ENCODE measurements at regions not wholly inside any gene's neighbourhood (a gene's known extent, or its start where the extent isn't known, plus 50 kb on each side); places are given as distances from the start of the nearest gene placed in this dataset.

GRCh38 chr4:181477591-181477990, 765.6 kb upstream of the TENM3 start:
- TF ChIP-seq YY1 (IDR thresholded peaks at IDR 0.05; ENCODE audit: insufficient read depth, insufficient read length) (no peak), ZNF274 (IDR thresholded peaks at IDR 0.05; ENCODE audit: low read depth, low read length) (no peak), SUZ12 (IDR thresholded peaks at IDR 0.05; ENCODE audit: extremely low read depth, insufficient read depth, insufficient read length) (no peak)
- H3K4me3 ChIP-seq (ENCODE audit: insufficient read length, low read depth): no peak overlapping the region
- no peaks in the 10 kb centered on the region for H3K9me3 ChIP-seq (ENCODE audit: insufficient read depth, low read length)
- no peaks in the 10 kb centered on the region for H3K36me3 ChIP-seq (ENCODE audit: insufficient read depth, insufficient read length, low read length)
- H3K9ac ChIP-seq (ENCODE audit: insufficient read length, low read depth): no peak overlapping the region
- no peaks in the 10 kb centered on the region for H3K4me1 ChIP-seq (ENCODE audit: insufficient read depth, insufficient read length)
- no peak for DNase-seq (ENCODE audit: low read depth, low spot score)
- no peaks in the 10 kb centered on the region for H3K27me3 ChIP-seq (ENCODE audit: insufficient read depth, insufficient read length)

GRCh38 chr4:181478656-181479055, 764.5 kb upstream of the TENM3 start:
- H3K4me1 ChIP-seq (ENCODE audit: insufficient read depth, insufficient read length): no peaks in the 10 kb centered on the region
- H3K9ac ChIP-seq (ENCODE audit: insufficient read length, low read depth): no peak overlapping the region
- no peak overlapping the region for H3K4me3 ChIP-seq (ENCODE audit: insufficient read length, low read depth)
- no peaks in the 10 kb centered on the region for H3K9me3 ChIP-seq (ENCODE audit: insufficient read depth, low read length)
- H3K36me3 ChIP-seq (ENCODE audit: insufficient read depth, insufficient read length, low read length): no peaks in the 10 kb centered on the region
- no peak for TF ChIP-seq YY1 (IDR thresholded peaks at IDR 0.05; ENCODE audit: insufficient read depth, insufficient read length)
- no peak for TF ChIP-seq ZNF274 (IDR thresholded peaks at IDR 0.05; ENCODE audit: low read depth, low read length)
- no peak for TF ChIP-seq SUZ12 (IDR thresholded peaks at IDR 0.05; ENCODE audit: extremely low read depth, insufficient read depth, insufficient read length)
- H3K27me3 ChIP-seq (ENCODE audit: insufficient read depth, insufficient read length): no peaks in the 10 kb centered on the region
- DNase-seq (ENCODE audit: low read depth, low spot score): no peak

- H3K9me3 ChIP-seq (ENCODE audit: insufficient read depth, low read length): no peaks in the 10 kb centered on the region
- H3K4me1 ChIP-seq (ENCODE audit: insufficient read depth, insufficient read length): no peaks in the 10 kb centered on the region
- H3K36me3 ChIP-seq (ENCODE audit: insufficient read depth, insufficient read length, low read length): no peaks in the 10 kb centered on the region
- no peak overlapping the region for H3K9ac ChIP-seq (ENCODE audit: insufficient read length, low read depth)
- no peak overlapping the region for H3K4me3 ChIP-seq (ENCODE audit: insufficient read length, low read depth)
- DNase-seq (ENCODE audit: low read depth, low spot score): peak; percentile 38
- TF ChIP-seq YY1 (IDR thresholded peaks at IDR 0.05; ENCODE audit: insufficient read depth, insufficient read length) (no peak), ZNF274 (IDR thresholded peaks at IDR 0.05; ENCODE audit: low read depth, low read length) (no peak), SUZ12 (IDR thresholded peaks at IDR 0.05; ENCODE audit: extremely low read depth, insufficient read depth, insufficient read length) (no peak)
- no peaks in the 10 kb centered on the region for H3K27me3 ChIP-seq (ENCODE audit: insufficient read depth, insufficient read length)
Observed at GRCh38 chr4:181479141-181479540, 764.1 kb upstream of the TENM3 start.

DNA sequence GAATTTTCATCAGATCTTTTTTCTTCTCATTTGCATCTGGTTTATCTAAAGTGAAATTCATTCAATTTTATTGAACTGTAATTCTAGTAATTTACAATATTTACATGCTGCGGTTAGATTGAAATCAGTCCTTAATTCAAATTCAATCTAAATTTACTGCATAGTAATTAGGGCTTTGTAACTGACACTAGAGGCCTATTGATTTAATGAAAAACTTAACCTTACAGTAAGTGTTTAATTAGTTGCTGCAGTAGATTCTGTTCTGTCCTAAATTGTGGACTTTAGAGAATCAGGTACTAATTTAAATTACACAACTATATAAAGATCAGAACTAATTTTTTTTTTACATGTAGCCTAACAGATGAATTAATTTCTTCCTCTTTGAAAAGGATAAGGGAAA, 758.8 kb upstream of the TENM3 start:
- Histone ChIP-seq H3K27me3 (ENCODE audit: insufficient read depth, insufficient read length) (no peaks in the 10 kb centered on the region), H3K36me3 (ENCODE audit: insufficient read depth, insufficient read length, low read length) (no peaks in the 10 kb centered on the region), H3K9ac (ENCODE audit: insufficient read length, low read depth) (no peak overlapping the region), H3K4me1 (ENCODE audit: insufficient read depth, insufficient read length) (no peaks in the 10 kb centered on the region), H3K9me3 (ENCODE audit: insufficient read depth, low read length) (no peaks in the 10 kb centered on the region), H3K4me3 (ENCODE audit: insufficient read length, low read depth) (no peak overlapping the region)
- DNase-seq (ENCODE audit: low read depth, low spot score): no peak
- TF ChIP-seq SUZ12 (IDR thresholded peaks at IDR 0.05; ENCODE audit: extremely low read depth, insufficient read depth, insufficient read length): no peak
- no peak for TF ChIP-seq ZNF274 (IDR thresholded peaks at IDR 0.05; ENCODE audit: low read depth, low read length)
- TF ChIP-seq YY1 (IDR thresholded peaks at IDR 0.05; ENCODE audit: insufficient read depth, insufficient read length): no peak

DNA sequence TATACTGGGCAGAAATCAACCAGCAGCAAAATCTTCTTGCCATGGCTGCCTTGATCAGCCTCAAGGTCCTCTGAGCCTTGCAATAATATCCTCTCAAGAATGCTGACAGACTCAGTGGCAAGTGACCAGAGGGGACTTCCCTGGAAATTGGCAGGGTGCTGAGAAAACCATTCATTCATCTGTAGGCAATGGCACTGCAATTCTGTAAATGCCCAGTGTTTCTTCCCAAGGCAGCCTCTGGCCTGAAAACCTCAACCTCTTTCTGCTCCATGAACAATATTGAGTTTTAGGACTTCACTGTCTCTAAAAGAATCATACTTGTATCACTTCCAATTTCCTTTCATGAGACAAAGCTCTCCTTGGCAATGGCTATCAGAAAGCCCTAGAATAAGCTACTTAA, 754.3 kb upstream of the TENM3 start:
- no peaks in the 10 kb centered on the region for H3K9me3 ChIP-seq (ENCODE audit: insufficient read depth, low read length)
- no peaks in the 10 kb centered on the region for H3K27me3 ChIP-seq (ENCODE audit: insufficient read depth, insufficient read length)
- no peak overlapping the region for H3K9ac ChIP-seq (ENCODE audit: insufficient read length, low read depth)
- no peak for TF ChIP-seq ZNF274 (IDR thresholded peaks at IDR 0.05; ENCODE audit: low read depth, low read length)
- TF ChIP-seq YY1 (IDR thresholded peaks at IDR 0.05; ENCODE audit: insufficient read depth, insufficient read length): no peak
- TF ChIP-seq SUZ12 (IDR thresholded peaks at IDR 0.05; ENCODE audit: extremely low read depth, insufficient read depth, insufficient read length): no peak
- no peaks in the 10 kb centered on the region for H3K36me3 ChIP-seq (ENCODE audit: insufficient read depth, insufficient read length, low read length)
- H3K4me3 ChIP-seq (ENCODE audit: insufficient read length, low read depth): no peak overlapping the region
- no peak for DNase-seq (ENCODE audit: low read depth, low spot score)
- no peaks in the 10 kb centered on the region for H3K4me1 ChIP-seq (ENCODE audit: insufficient read depth, insufficient read length)

- Histone ChIP-seq H3K27me3 (ENCODE audit: insufficient read depth, insufficient read length) (no peaks in the 10 kb centered on the region), H3K9me3 (ENCODE audit: insufficient read depth, low read length) (no peaks in the 10 kb centered on the region), H3K4me1 (ENCODE audit: insufficient read depth, insufficient read length) (no peaks in the 10 kb centered on the region), H3K4me3 (ENCODE audit: insufficient read length, low read depth) (no peak overlapping the region), H3K36me3 (ENCODE audit: insufficient read depth, insufficient read length, low read length) (no peaks in the 10 kb centered on the region), H3K9ac (ENCODE audit: insufficient read length, low read depth) (no peak overlapping the region)
- TF ChIP-seq ZNF274 (IDR thresholded peaks at IDR 0.05; ENCODE audit: low read depth, low read length) (no peak), YY1 (IDR thresholded peaks at IDR 0.05; ENCODE audit: insufficient read depth, insufficient read length) (no peak), SUZ12 (IDR thresholded peaks at IDR 0.05; ENCODE audit: extremely low read depth, insufficient read depth, insufficient read length) (no peak)
- no peak for DNase-seq (ENCODE audit: low read depth, low spot score)
Observed at GRCh38 chr4:181498148-181498547, 745.1 kb upstream of the TENM3 start.

- Histone ChIP-seq H3K9me3 (ENCODE audit: insufficient read depth, low read length) (no peaks in the 10 kb centered on the region), H3K27me3 (ENCODE audit: insufficient read depth, insufficient read length) (no peaks in the 10 kb centered on the region), H3K4me1 (ENCODE audit: insufficient read depth, insufficient read length) (no peaks in the 10 kb centered on the region), H3K9ac (ENCODE audit: insufficient read length, low read depth) (no peak overlapping the region), H3K4me3 (ENCODE audit: insufficient read length, low read depth) (no peak overlapping the region), H3K36me3 (ENCODE audit: insufficient read depth, insufficient read length, low read length) (no peaks in the 10 kb centered on the region)
- no peak for TF ChIP-seq ZNF274 (IDR thresholded peaks at IDR 0.05; ENCODE audit: low read depth, low read length)
- no peak for TF ChIP-seq YY1 (IDR thresholded peaks at IDR 0.05; ENCODE audit: insufficient read depth, insufficient read length)
- no peak for TF ChIP-seq SUZ12 (IDR thresholded peaks at IDR 0.05; ENCODE audit: extremely low read depth, insufficient read depth, insufficient read length)
- DNase-seq (ENCODE audit: low read depth, low spot score): no peak
Observed at GRCh38 chr4:181502611-181503010, 740.6 kb upstream of the TENM3 start.

Data from NT2/D1 (cell line).